K562 (cell line): ENCODE measurements at regions not wholly inside any gene's neighbourhood (a gene's known extent, or its start where the extent isn't known, plus 50 kb on each side); places are given as distances from the start of the nearest gene placed in this dataset.
A peak's percentile ranks its signal among the peaks of the same experiment; 100 is the strongest.

Experiments used
- ARID1B ChIP-seq: fragments of 450-650 bp; IDR thresholded peaks from 2 replicates; pipeline ENCODE4 v1.6.1; 2016; ENCODE audit warnings: antibody characterized with exemption, mild to moderate bottlenecking, inconsistent platforms
- E2F8 ChIP-seq: fragments of 450-650 bp; IDR thresholded peaks from 2 replicates; pipeline ENCODE4 v1.7.1; 2018; ENCODE audit warnings: mild to moderate bottlenecking, low read depth; ENCODE audit not compliant: partially characterized antibody
- ELF1 ChIP-seq: fragments of 200-800 bp; sonication (Bioruptor generic); IDR thresholded peaks from 2 replicates; pipeline ENCODE4 v1.6.1; 2016; ENCODE audit warnings: missing genetic modification characterization, missing compliant biosample characterization
- HNRNPH1 ChIP-seq: fragments of 200-400 bp; formaldehyde crosslinking; optimal IDR thresholded peaks from 2 replicates; pipeline ENCODE3; 2017; ENCODE audit warnings: low read depth, mild to moderate bottlenecking, low read length, moderate library complexity
- KAT2B ChIP-seq: IDR thresholded peaks from one replicate; pipeline ENCODE4 v1.6.1; 2012; ENCODE audit warnings: low read depth, mild to moderate bottlenecking, control low read depth, inconsistent platforms, low read length, moderate library complexity
- KHSRP ChIP-seq: fragments of 450-650 bp; IDR thresholded peaks from 2 replicates; pipeline ENCODE4 v1.6.1; 2017
- NEUROD1 ChIP-seq: fragments of 150-350 bp; IDR thresholded peaks from 2 replicates; pipeline ENCODE4 v1.6.1; 2014; ENCODE audit warnings: borderline replicate concordance, low read length, low read depth; ENCODE audit not compliant: partially characterized antibody
- RBM39 ChIP-seq: fragments of 200-400 bp; formaldehyde crosslinking; optimal IDR thresholded peaks from 2 replicates; pipeline ENCODE3; 2018; ENCODE audit warnings: low read depth, low read length
- SIRT6 ChIP-seq: IDR thresholded peaks from one replicate; pipeline ENCODE4 v1.6.1; 2012; ENCODE audit warnings: low read depth, mild to moderate bottlenecking, control low read depth, inconsistent platforms, low read length, moderate library complexity
- SREBF2 ChIP-seq: sonication (generic); formaldehyde crosslinking; IDR thresholded peaks from 2 replicates; pipeline ENCODE4 v1.4.0; 2020; ENCODE audit warnings: mild to moderate bottlenecking, missing genetic modification reagents
- SRSF3 ChIP-seq: fragments of 200-400 bp; formaldehyde crosslinking; IDR thresholded peaks from 2 replicates; pipeline ENCODE4 v1.6.1; 2016; ENCODE audit warnings: mild to moderate bottlenecking, low read length, moderate library complexity; ENCODE audit not compliant: insufficient read depth
- U2AF1 ChIP-seq: fragments of 200-400 bp; formaldehyde crosslinking; optimal IDR thresholded peaks from 2 replicates; pipeline ENCODE3; 2017; ENCODE audit warnings: mild to moderate bottlenecking, low read depth, low read length, moderate library complexity
- ZNF511 ChIP-seq: sonication (generic); formaldehyde crosslinking; IDR thresholded peaks from 2 replicates; pipeline ENCODE4 v1.8.0; 2022; ENCODE audit warnings: mild to moderate bottlenecking, missing genetic modification reagents
- ZNF655 ChIP-seq: fragments of 250-450 bp; sonication (Bioruptor Pico); IDR thresholded peaks from 2 replicates; pipeline ENCODE4 v1.5.0; 2021
- ZNF780A ChIP-seq: fragments of 250-450 bp; sonication (Bioruptor Pico); IDR thresholded peaks from 2 replicates; pipeline ENCODE4 v1.5.0; 2021; ENCODE audit warnings: mild to moderate bottlenecking
- ZZZ3 ChIP-seq: fragments of 450-650 bp; IDR thresholded peaks from 2 replicates; pipeline ENCODE4 v1.6.1; 2016; ENCODE audit warnings: antibody characterized with exemption, mild to moderate bottlenecking, moderate library complexity
- TF ChIP-seq, protein P1 (sequence below): fragments of 450-650 bp; formaldehyde crosslinking; IDR thresholded peaks from 2 replicates; pipeline ENCODE4 v1.4.0; 2020; ENCODE audit warnings: mild to moderate bottlenecking, moderate library complexity
- TF ChIP-seq, protein P2 (sequence below): IDR thresholded peaks from 2 replicates; pipeline ENCODE4 v1.6.1; 2016; ENCODE audit warnings: missing genetic modification characterization, missing compliant biosample characterization
- TF ChIP-seq, protein P3 (sequence below): fragments of 250-450 bp; sonication (Bioruptor Pico); IDR thresholded peaks from 2 replicates; pipeline ENCODE4 v1.8.0; 2021; ENCODE audit warnings: borderline replicate concordance, mild to moderate bottlenecking, moderate library complexity; ENCODE audit not compliant: poor library complexity, severe bottlenecking

GRCh38 chr1:224542783-224543440, 73.2 kb upstream of the CNIH3 start (continued):
- TF ChIP-seq, protein P1, sequence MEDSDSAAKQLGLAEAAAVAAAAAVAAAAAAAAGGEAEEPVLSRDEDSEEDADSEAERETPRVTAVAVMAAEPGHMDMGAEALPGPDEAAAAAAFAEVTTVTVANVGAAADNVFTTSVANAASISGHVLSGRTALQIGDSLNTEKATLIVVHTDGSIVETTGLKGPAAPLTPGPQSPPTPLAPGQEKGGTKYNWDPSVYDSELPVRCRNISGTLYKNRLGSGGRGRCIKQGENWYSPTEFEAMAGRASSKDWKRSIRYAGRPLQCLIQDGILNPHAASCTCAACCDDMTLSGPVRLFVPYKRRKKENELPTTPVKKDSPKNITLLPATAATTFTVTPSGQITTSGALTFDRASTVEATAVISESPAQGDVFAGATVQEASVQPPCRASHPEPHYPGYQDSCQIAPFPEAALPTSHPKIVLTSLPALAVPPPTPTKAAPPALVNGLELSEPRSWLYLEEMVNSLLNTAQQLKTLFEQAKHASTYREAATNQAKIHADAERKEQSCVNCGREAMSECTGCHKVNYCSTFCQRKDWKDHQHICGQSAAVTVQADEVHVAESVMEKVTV (CRISPR knock-in tag), result no peak
- TF ChIP-seq ZNF511 (CRISPR knock-in tag) (no peak), HNRNPH1 (no peak), KHSRP (no peak), KAT2B (no peak), ARID1B (peak; percentile 92), ELF1 (tag) (no peak), NEUROD1 (peak; percentile 44), ZNF655 (CRISPR knock-in tag) (no peak), SREBF2 (CRISPR knock-in tag) (no peak), ZZZ3 (no peak), SRSF3 (no peak), SIRT6 (no peak), U2AF1 (no peak), RBM39 (no peak), E2F8 (no peak), ZNF780A (CRISPR knock-in tag) (no peak)
- TF ChIP-seq, protein P2, sequence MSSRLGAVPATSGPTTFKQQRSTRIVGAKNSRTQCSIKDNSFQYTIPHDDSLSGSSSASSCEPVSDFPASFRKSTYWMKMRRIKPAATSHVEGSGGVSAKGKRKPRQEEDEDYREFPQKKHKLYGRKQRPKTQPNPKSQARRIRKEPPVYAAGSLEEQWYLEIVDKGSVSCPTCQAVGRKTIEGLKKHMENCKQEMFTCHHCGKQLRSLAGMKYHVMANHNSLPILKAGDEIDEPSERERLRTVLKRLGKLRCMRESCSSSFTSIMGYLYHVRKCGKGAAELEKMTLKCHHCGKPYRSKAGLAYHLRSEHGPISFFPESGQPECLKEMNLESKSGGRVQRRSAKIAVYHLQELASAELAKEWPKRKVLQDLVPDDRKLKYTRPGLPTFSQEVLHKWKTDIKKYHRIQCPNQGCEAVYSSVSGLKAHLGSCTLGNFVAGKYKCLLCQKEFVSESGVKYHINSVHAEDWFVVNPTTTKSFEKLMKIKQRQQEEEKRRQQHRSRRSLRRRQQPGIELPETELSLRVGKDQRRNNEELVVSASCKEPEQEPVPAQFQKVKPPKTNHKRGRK (tag), result no peak
- TF ChIP-seq, protein P3, sequence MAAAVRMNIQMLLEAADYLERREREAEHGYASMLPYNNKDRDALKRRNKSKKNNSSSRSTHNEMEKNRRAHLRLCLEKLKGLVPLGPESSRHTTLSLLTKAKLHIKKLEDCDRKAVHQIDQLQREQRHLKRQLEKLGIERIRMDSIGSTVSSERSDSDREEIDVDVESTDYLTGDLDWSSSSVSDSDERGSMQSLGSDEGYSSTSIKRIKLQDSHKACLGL (CRISPR knock-in tag), result no peak
